ENCODE measurements at regions not wholly inside any gene's neighbourhood (a gene's known extent, or its start where the extent isn't known, plus 50 kb on each side); places are given as distances from the start of the nearest gene placed in this dataset.

DNA sequence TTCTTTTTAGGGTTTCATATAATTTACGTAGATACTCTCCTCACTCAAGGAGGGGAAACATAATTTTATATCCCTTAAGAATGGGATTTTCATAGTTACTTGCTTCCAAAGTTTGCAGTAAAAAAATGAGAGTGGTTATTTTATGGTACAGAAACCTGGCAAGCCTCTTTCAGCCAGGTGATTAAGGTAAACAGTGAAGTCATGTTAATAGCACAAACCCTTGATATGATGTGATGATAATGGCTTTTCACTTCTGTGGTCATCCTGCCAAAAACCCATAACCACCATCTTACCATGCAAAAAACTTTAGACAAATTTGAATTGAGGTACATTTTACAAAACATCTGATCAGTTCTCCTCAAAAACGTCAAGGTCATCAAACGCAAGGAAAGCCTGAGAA, 517.8 kb downstream of the SLITRK5 start:
- TF ChIP-seq GATA3 (IDR thresholded peaks at IDR 0.05; ENCODE audit: low read depth, low read length) = no peak
- no peak for TF ChIP-seq GATA2 (IDR thresholded peaks at IDR 0.05; ENCODE audit: low read depth, low read length)

Data from SH-SY5Y (cell line).